ENCODE measurements at regions not wholly inside any gene's neighbourhood (a gene's known extent, or its start where the extent isn't known, plus 50 kb on each side); places are given as distances from the start of the nearest gene placed in this dataset.

GRCh38 chr18:29753379-29753778, 1289.2 kb downstream of the DSC3 start:
- intact Hi-C loops (cut with DNase I): no loop called here
- Histone ChIP-seq H3K27me3 (no peaks in the 10 kb centered on the region), H3K4me1 (no peaks in the 10 kb centered on the region), H3K36me3 (no peaks in the 10 kb centered on the region), H3K27ac (no peak overlapping the region), H3K9ac (ENCODE audit: low read depth in 2 of 2, low read length in 2 of 2) (no peak overlapping the region), H3K9me3 (no peaks in the 10 kb centered on the region), H3K4me3 (no peak overlapping the region)
- TF ChIP-seq CTCF (IDR thresholded peaks at IDR 0.05): no peak
- no peak for DNase-seq

DNA sequence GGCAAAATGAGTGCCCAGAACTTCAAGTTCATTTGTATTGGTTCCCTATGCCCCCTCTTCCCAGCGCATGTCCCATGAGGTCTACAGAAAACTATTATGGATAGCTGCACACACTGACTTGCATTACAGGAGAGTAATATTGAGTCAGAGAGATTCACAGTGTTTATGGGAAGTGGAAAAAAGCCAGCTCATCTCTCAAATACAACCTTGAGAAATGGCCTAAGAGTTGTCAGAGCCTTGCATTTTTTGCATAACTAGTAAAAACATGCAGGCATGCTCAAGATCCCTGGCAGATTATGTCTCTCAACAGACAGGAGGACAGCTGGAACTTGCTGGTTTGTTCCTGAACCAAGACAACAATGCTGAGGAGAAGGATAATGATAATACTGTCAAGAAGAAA, 1292.8 kb downstream of the DSC3 start:
- no peak overlapping the region for H3K9ac ChIP-seq (ENCODE audit: low read depth in 2 of 2, low read length in 2 of 2)
- no peaks in the 10 kb centered on the region for H3K36me3 ChIP-seq
- H3K27me3 ChIP-seq: no peaks in the 10 kb centered on the region
- intact Hi-C loops (cut with DNase I): no loop called here
- no peak overlapping the region for H3K4me3 ChIP-seq
- no peaks in the 10 kb centered on the region for H3K9me3 ChIP-seq
- no peak for DNase-seq
- TF ChIP-seq CTCF (IDR thresholded peaks at IDR 0.05): no peak
- H3K4me1 ChIP-seq: no peaks in the 10 kb centered on the region
- H3K27ac ChIP-seq: no peak overlapping the region

DNA sequence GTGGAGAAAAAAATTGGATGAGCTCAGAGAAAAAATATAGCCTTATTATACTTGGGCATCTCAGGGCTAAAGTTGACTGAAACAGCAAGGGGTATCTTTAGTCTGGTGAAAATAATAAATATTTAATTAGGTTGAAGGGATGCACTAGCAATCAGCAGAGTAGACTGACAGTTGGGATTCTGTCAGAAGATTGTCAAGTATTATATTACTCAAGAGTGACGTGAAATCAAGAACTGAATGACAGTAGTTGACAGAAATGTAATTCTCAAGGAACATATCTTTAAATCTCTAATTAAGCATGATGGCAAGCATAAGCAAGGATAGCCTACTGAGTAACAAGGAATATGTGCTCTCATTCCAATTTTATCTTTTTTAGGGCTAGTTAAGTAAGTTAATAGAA, 1301.1 kb downstream of the DSC3 start:
- Histone ChIP-seq H3K9me3 (no peaks in the 10 kb centered on the region), H3K4me3 (no peak overlapping the region), H3K4me1 (no peaks in the 10 kb centered on the region), H3K9ac (ENCODE audit: low read depth in 2 of 2, low read length in 2 of 2) (no peak overlapping the region), H3K27ac (no peak overlapping the region), H3K36me3 (no peaks in the 10 kb centered on the region), H3K27me3 (no peaks in the 10 kb centered on the region)
- no peak for TF ChIP-seq CTCF (IDR thresholded peaks at IDR 0.05)
- intact Hi-C loops (cut with DNase I): no loop called here
- no peak for DNase-seq

DNA sequence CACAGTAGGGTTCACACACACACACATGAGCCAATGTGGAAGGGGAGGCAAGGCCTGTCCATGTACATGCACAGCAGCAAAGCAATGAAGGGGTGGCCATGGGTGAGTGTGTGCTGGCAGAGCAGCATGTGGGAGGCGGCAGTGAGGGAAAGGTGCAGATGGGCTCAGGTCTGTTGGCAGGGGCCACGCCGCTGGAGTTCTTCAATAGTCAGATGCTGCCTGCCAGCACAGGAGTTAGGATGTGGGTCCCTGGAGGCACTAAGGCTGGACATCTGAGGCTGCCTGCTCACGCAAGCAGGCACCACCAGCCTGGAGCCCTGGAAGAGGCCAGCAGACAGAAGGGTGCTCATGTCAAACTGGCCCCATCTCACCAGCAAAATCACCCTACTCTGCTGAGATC, 1304.9 kb downstream of the DSC3 start:
- no peak for DNase-seq
- H3K9me3 ChIP-seq: no peaks in the 10 kb centered on the region
- H3K27me3 ChIP-seq: no peaks in the 10 kb centered on the region
- H3K4me3 ChIP-seq: no peak overlapping the region
- no peaks in the 10 kb centered on the region for H3K36me3 ChIP-seq
- H3K4me1 ChIP-seq: no peaks in the 10 kb centered on the region
- H3K9ac ChIP-seq (ENCODE audit: low read depth in 2 of 2, low read length in 2 of 2): no peak overlapping the region
- intact Hi-C loops (cut with DNase I): no loop called here
- no peak overlapping the region for H3K27ac ChIP-seq
- TF ChIP-seq CTCF (IDR thresholded peaks at IDR 0.05): no peak

- no peak overlapping the region for H3K4me3 ChIP-seq
- no peak overlapping the region for H3K27ac ChIP-seq
- no peak for DNase-seq
- TF ChIP-seq CTCF (IDR thresholded peaks at IDR 0.05): no peak
- no peak overlapping the region for H3K9ac ChIP-seq (ENCODE audit: low read depth in 2 of 2, low read length in 2 of 2)
- intact Hi-C loops (cut with DNase I): no loop called here
- no peaks in the 10 kb centered on the region for H3K36me3 ChIP-seq
- H3K4me1 ChIP-seq: no peaks in the 10 kb centered on the region
- no peaks in the 10 kb centered on the region for H3K9me3 ChIP-seq
- H3K27me3 ChIP-seq: no peaks in the 10 kb centered on the region
Measured at GRCh38 chr18:29737190-29737589, 1305.4 kb downstream of the DSC3 start.

GRCh38 chr18:29730073-29730472, 1312.5 kb downstream of the DSC3 start:
- H3K9ac ChIP-seq (ENCODE audit: low read depth in 2 of 2, low read length in 2 of 2): no peak overlapping the region
- DNase-seq: no peak
- no peak overlapping the region for H3K4me3 ChIP-seq
- H3K27ac ChIP-seq: no peak overlapping the region
- no peaks in the 10 kb centered on the region for H3K36me3 ChIP-seq
- H3K9me3 ChIP-seq: no peaks in the 10 kb centered on the region
- no peaks in the 10 kb centered on the region for H3K27me3 ChIP-seq
- TF ChIP-seq CTCF (IDR thresholded peaks at IDR 0.05): no peak
- intact Hi-C loops (cut with DNase I): no loop called here
- H3K4me1 ChIP-seq: no peaks in the 10 kb centered on the region

Measured in colonic mucosa (tissue), 4 donors.